ENCODE measurements at regions not wholly inside any gene's neighbourhood (a gene's known extent, or its start where the extent isn't known, plus 50 kb on each side); places are given as distances from the start of the nearest gene placed in this dataset.
"Not testable (repeated sequence)": the region's sequence is repeated elsewhere in the genome, so short reads cannot be mapped to it uniquely, and the experiment has no call there.

DNA sequence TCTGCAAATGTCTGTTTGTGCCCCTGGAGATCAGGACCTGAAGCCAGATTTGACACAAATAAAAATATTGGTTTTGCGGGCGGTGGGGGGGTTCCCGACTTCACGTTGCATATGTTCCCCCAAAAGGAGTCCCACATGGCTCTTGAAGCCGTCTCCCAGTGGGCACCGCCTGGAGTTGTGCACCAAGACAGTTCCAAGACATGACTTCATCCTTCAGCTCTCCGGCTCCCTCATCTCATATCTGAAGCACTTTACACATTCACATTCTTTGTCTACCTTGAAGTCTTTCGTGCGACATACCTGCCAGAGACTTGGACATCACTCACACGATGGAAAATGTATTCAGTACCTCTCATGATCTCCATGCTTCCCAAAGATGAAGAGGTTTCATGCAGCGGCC, 362.8 kb upstream of the FOXK1 start:
- no peak for DNase-seq

- DNase-seq = no peak
Observed at GRCh38 chr7:4325732-4326131, 356.4 kb upstream of the FOXK1 start.

GRCh38 chr7:4331711-4332110, 350.4 kb upstream of the FOXK1 start:
- DNase-seq = no peak

- no peak for DNase-seq
Observed at GRCh38 chr7:4338556-4338955, 343.5 kb upstream of the FOXK1 start.

DNA sequence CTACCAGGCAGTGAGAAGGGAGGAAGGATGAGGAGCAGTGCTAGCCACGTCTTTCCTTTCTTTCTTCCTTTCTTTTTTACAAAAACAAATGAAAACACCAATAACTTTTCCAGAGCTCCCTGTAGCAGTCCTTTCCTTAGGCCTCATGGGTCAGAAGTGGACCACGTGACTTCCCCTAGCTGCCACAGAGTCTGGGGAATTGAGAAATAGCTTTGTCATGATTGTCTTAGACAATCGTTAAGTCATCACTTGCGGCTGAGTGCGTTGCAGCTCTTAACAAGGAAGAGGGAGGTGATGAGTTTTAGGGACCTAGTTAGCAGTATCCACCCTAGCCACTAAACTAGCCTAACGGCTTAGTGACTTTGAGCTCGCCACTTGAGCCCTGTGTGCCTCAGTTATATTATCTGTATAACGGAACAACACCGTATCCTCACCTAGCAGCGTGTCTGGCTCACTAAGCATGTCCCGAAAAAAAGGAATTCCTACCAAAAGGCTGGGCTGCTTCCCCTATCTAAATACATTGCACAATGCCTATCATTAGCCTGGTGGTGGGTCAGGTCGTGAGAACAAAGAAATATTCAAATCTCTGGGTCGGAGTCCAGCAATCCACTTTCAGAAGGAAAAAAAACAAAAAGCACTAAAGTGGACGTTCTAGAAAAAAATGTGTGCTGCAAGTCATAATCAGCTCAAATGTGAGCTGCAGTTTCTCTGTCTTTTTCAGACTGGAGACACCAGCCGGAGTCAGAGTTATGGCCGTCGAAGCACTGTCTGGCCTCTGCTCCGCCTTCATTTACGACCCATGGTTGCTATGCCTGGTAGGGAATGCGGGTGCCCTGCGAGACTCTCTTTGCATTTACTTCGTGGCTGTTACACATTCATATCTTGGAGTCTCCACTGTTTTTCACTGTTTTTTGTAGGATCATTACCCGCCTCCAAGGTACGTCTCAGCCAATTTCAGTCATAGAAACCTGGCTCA, 338.5 kb upstream of the FOXK1 start:
- no peak for DNase-seq

DNA sequence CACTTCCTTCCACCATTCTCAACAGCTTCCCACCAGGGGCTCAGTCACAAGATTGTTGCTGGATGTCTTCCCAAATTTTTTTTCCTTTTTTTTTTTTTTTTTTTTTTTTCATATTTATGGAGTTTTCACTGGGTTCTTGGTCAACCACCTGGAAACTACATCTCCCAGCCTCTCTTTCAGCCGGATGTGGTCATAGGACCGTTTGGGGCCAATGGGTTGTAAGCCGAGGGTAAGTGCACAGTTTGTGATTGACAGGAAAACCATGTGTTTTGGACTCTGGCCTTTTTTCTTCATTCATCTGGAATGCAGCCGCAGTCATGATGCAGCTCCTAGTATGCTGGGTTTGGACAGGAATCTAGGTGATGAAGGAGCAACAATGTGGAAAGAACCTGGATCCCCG, 337.1 kb upstream of the FOXK1 start:
- DNase-seq = no peak

GRCh38 chr7:4352069-4352468, 330.0 kb upstream of the FOXK1 start:
- no peak for DNase-seq

- DNase-seq = no peak
Observed at GRCh38 chr7:4361774-4362173, 320.3 kb upstream of the FOXK1 start.

GRCh38 chr7:4383584-4383983, 298.5 kb upstream of the FOXK1 start:
- no peak for DNase-seq

- no peak for DNase-seq
Observed at GRCh38 chr7:4386190-4386589, 295.9 kb upstream of the FOXK1 start.

GRCh38 chr7:4391103-4391502, 291.0 kb upstream of the FOXK1 start:
- not testable (repeated sequence) for DNase-seq

- DNase-seq = no peak
Observed at GRCh38 chr7:4394736-4395135, 287.4 kb upstream of the FOXK1 start.

GRCh38 chr7:4399121-4399520, 283.0 kb upstream of the FOXK1 start:
- DNase-seq = no peak

GRCh38 chr7:4399596-4399995, 282.5 kb upstream of the FOXK1 start:
- no peak for DNase-seq

DNA sequence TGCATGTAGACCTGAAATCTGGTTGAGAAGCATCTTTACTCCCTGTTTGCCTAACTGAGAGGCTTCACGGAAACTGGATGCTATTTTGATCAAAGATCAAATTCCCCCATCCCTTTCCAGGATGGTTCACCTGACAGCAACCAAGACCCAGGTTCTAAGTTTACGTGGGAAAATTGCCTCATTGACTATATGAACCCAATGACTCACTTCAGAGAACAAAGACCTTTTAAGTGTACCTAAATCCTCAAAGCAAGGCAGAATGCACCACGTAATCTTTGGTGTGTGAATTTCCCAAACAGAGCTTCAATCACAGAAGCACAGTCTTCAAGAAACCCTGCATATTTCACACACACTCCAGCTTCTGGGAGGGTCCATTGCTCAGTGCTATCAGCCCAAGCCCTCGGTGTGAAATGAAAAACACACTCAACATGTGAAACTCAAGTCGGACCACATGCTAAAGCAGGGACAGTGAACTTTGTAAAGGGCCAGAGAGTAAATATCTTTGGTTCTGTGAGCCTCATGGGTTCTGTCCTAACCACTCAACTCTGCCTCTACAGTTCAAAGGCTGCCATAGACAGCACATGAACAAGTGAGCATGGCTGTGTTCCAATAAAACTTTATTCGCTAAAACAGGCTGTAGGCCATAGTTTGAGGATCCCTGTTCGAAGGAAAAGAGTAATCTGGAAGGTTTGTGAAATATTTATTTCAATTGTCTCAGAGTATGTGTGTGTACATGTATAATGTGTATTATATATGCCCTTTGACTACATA, 275.6 kb upstream of the FOXK1 start:
- DNase-seq = no peak

DNA sequence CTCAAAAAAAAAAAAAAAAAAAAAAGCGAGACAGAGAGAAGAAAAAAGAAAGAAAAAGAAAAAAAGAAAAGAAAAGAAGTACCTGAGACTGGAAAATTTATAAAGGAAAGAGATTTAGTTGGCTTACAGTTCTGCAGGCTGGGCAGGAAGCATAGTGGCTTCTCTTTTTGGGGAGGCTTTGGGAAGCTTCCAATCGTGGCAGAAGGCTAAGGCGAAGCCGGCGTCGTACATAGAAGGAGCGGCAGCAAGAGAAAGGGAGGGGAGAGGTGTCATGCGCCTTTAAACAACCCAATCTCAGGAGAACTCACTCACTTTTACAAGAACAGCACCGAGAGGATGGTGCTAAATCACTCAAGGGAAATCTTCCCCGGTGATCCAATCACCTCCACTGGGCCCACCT, 272.1 kb upstream of the FOXK1 start:
- no peak for DNase-seq

DNA sequence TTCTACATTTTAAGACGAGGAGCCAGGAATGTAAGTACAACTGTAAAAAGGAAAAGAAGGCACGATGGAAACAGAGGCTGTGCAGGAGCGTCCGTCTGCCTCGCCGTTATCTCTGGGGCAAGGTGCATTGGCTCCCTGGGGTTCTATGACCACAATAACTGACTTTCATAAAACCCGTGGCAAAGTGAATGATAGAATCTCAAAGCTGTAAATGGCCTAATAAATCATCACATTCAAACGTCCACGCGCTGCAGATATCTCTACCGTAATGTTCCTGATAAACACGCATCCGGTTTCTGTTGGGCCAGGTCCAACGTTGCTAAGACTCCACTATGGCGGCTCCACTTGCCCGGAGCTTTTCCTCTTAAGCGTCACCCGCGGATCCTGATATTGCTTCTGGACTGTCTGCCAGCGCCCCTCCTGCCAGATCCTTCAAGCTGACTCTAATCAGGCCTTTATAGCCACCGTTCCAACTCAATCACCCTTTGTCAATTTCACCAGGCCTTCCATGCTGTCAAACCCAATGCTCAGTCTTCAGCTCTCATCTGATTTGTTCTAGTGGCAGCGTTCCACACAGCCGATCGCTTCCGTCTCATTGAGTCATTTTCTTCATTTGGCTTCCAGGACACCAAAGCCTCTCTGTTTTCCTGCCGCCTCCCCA, 265.6 kb upstream of the FOXK1 start:
- DNase-seq = no peak

- DNase-seq = no peak
Observed at GRCh38 chr7:4428526-4428925, 253.6 kb upstream of the FOXK1 start.

GRCh38 chr7:4430227-4430626, 251.9 kb upstream of the FOXK1 start:
- no peak for DNase-seq

- DNase-seq = no peak
Observed at GRCh38 chr7:4434306-4434705, 247.8 kb upstream of the FOXK1 start.

- no peak for DNase-seq
Observed at GRCh38 chr7:4436361-4436895, 245.7 kb upstream of the FOXK1 start.

GRCh38 chr7:4436936-4437335, 245.2 kb upstream of the FOXK1 start:
- DNase-seq = no peak

DNA sequence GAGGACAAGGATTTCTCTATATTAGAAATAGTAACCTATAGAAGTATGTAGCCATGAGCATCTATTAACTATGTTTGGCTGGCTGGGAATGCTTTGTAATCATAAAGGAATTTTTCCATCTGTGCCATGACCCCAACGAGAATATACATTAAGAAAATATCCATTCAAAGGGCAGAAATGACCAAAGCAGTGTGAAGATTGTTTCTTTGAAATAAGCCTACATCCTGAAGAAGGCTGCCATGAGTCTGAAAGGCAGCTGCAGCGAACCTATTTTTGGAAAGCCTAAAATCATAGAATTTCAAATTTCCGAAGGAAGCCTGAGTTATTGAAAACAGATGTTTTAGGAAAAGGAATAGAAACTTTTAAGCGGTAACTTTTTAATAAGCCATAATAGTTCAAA, 244.2 kb upstream of the FOXK1 start:
- no peak for DNase-seq

All from hippocampal formation (tissue), 2 donors.